SIG-M5 treated with dmso at 0.1 percent for 504 hours (cell line): ENCODE measurements at regions not wholly inside any gene's neighbourhood (a gene's known extent, or its start where the extent isn't known, plus 50 kb on each side); places are given as distances from the start of the nearest gene placed in this dataset.

Experiments
- DNase-seq: peaks from one replicate; lab custom pipeline; 2025; ENCODE audit not compliant: unreplicated experiment; lab: John Stamatoyannopoulos, UW

DNA sequence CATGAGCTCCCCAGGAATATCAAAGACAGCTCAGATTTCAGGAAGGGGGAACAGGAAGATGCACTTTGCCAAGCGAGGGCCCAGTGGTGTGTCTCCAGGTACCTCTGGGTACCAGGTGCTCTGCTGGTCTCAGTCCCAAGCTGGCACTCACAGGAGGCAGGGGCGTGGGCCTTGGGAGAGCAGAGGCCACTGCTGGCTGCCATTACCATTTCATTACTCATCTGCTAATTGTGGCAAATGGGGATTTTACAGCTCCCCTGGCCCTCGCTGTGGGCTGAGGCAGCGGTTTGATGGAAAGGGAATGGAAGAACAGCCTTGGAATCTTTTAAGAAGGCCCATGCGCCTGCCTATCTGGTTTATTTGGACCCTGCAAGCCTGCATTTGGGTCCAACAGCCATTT lies 192.0 kb upstream of the NAV2 start:
- no peak for DNase-seq

DNA sequence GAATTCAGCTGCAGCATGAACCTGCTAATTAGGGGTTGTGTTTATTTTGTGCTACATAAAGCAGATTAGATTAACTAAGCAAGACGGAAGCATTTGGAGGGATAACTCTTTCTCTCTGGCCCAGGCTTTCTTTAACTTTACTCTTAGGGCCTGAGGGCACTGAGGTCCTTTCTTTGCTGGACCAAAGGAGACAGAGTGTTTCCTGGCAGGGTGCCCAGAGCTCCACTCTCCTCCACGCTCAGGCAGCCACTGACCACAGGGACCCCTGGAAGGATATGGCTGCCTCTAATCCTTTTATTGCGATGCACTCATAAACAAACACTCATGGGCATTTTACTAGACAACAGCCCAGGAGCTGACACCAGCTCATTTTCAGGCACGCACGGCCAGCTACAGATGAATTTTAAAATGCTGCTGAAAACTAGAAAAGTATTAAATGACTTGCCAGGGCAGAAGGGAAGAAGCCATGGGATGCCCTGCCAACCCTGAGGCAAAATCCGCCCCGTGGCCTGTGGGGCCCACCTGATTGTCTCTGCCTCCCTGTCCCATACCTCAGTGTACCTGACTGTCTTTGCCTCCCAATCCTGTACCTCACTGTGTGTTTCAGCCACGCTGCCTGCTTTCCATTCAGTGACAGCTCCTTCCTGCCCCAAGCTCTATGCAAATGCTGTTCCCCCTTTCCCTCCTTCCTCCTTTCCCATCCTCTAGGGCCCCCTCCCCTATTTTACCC lies 192.6 kb upstream of the NAV2 start:
- DNase-seq, result no peak

DNA sequence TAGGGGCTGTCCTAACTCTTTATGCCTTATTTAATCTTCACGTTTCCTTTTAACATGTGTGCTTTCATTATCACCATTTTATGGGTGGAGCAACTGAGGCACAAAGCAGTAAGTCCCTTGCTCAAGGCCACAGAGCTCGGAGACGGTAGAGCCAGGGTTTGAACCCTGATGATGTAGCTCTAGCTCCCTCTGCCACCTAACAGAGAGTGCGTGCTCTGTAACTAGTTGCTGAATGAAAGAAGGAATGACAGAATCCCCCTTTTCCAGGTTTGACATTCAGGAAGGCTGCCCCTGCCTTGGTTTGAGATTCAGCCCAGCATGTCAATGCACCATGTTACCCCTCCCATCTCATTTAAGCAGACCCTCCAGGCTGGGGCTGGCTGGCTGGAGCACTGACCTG lies 193.3 kb upstream of the NAV2 start:
- DNase-seq, result no peak

DNA sequence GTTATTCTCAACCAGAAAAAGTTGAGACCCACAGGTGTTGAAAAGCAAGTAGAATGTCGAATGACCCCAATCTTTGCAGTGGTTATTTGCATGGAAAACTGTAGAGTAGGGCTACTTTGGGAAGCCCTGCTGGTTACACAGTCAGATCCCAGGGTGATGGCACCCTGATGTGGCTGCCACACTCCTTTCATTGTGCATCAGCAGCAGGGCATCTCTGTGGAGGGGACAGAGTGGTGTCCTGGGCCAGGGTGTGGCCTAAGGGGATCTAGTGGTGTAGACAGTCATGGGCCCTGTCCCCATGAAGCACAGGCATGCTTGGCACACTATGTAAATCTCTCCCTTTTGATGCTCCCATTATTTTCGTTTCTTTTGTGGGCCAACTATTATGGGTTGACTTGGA lies 199.4 kb upstream of the NAV2 start:
- no peak for DNase-seq

DNA sequence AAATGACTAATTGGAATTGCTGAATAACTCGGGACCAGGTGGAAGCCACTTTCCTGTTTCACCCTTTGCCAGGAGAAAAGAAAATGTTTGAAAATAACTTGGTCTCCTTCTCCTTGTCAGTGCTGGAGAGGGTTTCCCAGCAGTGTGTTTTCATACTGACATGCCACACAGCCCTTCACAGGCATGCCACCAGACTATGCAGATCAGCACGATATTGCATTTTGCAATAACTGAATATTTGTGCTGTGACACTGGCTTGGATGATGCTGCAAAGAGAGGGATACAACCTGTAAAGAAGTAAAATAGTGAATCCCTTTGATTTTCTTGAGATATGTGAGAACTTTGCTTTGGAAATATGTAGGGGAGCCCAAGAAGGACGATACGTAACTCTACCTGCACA lies 200.0 kb upstream of the NAV2 start:
- DNase-seq, result no peak

- no peak for DNase-seq
These were observed 201.0 kb upstream of the NAV2 start for GRCh38 chr11:19511413-19512183.

GRCh38 chr11:19511066-19511412 lies 201.6 kb upstream of the NAV2 start:
- DNase-seq, result no peak

- no peak for DNase-seq
These were observed 202.2 kb upstream of the NAV2 start for GRCh38 chr11:19510468-19510867.

- DNase-seq, result no peak
These were observed 203.4 kb upstream of the NAV2 start for GRCh38 chr11:19509215-19509614.

GRCh38 chr11:19508165-19508564 lies 204.5 kb upstream of the NAV2 start:
- no peak for DNase-seq

DNA sequence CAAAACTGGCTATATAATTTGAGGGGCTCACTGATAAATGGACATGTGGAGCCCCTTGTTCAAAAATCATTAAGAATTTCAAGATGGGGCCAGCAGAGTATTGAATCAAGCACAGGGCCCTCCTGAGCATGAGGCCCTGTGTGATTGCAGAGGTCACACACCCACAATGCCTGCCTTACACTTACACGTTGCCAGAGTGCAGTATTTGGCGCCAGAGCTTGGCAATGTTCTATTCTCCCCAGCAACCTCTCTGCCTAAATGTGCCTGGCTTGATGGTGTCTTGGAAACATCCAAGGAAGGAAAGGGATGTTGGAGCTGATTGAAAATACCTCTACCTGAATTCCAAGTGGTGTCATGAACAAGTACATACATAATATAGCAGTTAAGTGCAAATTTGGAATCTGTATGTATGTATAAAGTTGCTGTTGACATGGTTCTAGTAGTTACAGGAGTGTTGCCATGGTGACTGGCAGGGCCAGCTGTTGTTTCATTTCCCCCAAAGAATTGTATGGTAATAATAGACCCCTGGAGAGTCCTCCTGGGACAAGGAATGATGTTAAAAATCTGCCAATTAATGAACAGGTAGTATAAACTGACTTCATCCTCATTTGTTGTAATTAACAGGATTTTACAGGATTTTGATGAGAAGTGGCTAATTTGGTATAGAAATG lies 205.7 kb upstream of the NAV2 start:
- no peak for DNase-seq

DNA sequence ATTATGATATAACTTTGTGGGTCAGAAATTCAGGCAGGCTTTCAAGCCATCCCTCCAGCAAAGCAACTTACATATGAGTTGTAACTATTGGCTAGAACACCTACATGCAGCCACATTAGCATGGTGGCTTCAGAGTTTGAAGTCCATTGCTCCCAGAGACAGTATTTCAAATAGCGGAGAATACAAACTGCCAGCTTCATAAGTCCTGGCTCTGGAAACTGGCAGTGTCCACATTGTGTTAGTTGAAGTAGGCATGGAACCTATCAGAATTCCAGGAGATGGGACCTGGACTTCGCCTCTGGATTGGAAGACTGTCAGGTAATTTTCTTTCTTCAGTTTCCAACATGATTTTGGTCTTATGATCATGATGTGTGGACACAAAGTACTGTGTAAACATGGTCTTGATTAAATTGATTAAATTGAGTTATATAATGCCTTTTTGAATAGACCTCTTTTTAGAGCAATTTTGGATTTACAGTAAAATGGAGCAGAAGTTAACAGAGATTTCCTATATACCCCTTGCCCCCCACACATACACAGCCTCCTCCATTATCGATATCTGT lies 209.9 kb upstream of the NAV2 start:
- DNase-seq, result no peak

GRCh38 chr11:19501631-19502030 lies 211.0 kb upstream of the NAV2 start:
- no peak for DNase-seq

GRCh38 chr11:19499999-19500398 lies 212.6 kb upstream of the NAV2 start:
- no peak for DNase-seq

- no peak for DNase-seq
These were observed 213.5 kb upstream of the NAV2 start for GRCh38 chr11:19499026-19499669.

DNA sequence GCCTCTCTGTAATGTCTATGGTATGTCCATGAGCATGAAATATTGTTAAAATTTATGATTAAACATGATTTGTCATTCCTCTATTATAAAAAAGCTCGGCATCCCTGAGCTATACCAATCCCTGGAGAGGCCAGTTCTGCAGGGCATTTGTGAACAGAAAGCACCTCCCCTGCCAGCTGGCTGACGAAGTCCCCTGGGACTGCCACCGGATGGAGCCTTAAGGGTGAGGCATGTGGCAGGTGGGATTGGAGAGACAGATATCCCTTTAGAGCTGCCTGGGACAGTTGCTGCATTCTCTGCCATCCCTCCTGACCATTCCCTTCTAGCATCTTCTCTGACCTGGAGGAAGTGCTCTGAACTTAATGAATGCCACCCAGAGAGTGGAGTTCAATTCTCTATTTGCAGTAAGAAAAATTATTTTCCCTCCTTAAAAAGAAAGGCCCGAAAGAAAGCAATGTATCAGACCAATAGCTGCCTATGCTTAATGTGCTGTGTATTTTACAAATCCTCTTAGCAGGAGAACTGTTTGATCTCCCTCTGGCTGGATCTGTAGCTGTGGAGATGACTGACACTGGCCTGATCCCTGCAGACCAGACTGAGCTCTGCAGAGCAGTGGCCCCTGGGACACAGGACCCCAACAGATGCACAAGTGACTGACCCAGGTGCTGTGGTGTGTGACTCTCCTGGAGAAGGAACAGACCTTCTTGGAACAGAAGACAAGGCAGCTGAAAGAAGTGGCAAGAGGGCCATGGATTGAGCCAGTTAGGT lies 219.0 kb upstream of the NAV2 start:
- DNase-seq, result no peak

DNA sequence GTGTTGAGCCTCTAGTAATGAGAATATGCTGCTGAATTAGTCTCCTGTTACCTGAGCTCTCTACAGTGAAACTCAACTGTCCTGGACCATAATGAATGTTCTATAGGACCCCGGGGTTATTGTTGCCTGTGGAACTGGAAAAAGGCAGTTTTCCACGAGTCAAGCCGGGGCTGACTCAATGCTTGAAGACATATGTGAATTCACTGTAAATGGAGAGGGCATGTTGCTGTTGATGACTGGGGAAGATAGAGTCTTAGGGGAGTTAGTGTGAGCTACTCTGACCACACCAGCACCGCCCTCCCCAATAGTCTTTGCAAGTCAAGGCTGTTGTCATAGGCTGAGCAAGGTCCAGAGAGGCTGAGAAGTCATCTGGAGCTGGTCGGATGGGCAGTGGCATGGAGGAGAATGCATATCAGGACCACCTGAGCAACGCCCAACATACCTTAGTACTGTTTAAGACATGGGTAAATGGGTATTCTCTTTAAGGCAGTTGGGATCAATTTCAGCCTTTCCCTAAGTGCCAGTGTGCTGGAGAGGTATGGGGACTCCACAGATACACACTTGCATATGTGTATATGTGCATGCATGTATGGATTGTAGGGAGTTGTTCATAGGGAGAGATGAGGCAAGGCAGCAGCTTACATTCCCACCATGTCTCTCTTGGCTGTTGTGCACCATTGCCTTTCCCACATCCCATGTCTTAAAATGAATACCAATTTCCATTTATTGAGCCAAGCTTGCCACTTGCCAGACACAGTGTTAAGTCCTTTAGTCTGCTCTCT lies 230.1 kb upstream of the NAV2 start:
- DNase-seq, result no peak

DNA sequence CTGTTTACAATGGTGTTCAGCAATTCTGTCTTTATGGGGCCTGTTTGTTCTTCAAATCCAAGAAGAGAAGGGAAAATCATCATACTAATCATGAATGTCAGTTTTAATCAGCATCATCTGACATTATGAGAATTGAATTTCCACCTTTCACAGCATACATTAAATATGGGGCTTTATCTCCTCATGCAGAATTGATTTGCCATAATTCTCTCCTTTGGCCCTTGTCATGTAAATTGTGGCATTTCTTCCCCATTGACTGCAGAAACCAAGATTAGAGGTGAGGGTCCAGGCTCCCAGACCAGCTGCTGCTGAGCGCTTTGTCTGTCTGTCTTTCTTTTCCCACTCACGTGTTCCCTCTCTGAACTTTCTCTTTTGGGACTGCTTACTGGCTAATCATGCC lies 232.1 kb upstream of the NAV2 start:
- DNase-seq, result no peak

- DNase-seq, result no peak
These were observed 233.7 kb upstream of the NAV2 start for GRCh38 chr11:19478891-19479290.
